Amygdala (tissue), 56 donors: ENCODE measurements at regions not wholly inside any gene's neighbourhood (a gene's known extent, or its start where the extent isn't known, plus 50 kb on each side); places are given as distances from the start of the nearest gene placed in this dataset.
"Not testable (repeated sequence)": the region's sequence is repeated elsewhere in the genome, so short reads cannot be mapped to it uniquely, and the experiment has no call there.

Experiments used
- DNase-seq, 56 donors: peaks; one replicate each; lab custom pipeline; 2025; lab: John Stamatoyannopoulos, UW

- DNase-seq = no peak
These were observed 126.9 kb upstream of the SLC7A14 start for GRCh38 chr3:170712798-170713197.

DNA sequence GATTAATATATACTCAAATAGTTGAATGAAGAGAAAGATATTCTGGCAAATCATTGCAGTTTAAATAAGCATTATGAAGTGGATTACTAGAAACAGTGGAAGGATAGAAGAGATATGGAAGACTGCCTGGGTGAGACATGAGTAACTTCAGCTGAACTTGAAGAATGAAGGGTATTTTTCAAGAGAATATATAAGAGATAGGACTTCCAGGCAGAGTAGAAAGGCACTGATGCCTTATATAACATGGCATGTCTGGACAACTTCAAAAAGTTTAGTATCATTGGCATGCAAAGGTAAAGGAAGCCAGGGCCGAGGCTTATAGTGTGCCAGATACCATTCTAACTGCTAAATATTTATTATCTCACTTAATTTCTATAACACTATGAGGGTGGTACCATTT, 126.5 kb upstream of the SLC7A14 start:
- DNase-seq = no peak

DNA sequence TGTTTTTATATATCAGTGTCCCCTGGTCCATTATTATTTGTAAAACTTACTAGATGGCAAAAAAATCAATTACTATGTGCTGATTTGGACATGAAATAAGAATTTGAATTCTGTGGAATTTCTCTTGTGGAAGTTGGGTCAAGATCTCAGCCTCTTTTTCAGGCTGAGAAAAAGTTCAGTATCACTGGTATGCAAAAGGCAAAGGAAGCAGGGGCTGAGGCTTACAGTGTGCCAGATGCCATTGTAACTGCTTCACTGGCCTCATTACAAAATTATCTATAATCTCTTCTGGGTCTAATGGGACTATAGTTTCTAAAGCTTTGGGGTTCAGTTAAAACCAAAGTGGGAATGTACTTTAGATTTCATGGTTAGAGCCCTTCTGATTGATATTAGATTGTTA, 125.9 kb upstream of the SLC7A14 start:
- DNase-seq = no peak

- DNase-seq = no peak
These were observed 123.2 kb upstream of the SLC7A14 start for GRCh38 chr3:170709046-170709445.

DNA sequence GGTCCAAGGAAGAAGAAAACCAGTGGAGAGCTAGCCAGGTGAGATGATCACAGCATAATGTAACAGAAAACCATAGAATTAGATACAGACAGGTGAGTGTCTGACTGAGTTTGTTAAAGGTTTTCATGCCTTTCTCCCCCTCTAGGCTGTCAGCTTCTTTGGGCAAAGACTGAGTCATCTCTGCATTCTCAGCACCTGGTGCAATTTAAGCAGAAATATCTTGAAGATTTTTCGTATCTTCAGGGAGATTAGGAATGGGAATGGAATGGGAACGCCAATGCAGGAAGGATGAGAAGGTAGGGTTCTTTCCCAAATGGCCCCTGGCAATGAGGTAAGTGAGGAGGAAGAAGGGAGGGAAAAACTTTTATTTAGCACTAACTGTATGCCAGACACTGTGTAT, 122.0 kb upstream of the SLC7A14 start:
- no peak for DNase-seq

- no peak for DNase-seq
These were observed 119.3 kb upstream of the SLC7A14 start for GRCh38 chr3:170705131-170705530.

- no peak for DNase-seq
These were observed 117.3 kb upstream of the SLC7A14 start for GRCh38 chr3:170703121-170703588.

DNA sequence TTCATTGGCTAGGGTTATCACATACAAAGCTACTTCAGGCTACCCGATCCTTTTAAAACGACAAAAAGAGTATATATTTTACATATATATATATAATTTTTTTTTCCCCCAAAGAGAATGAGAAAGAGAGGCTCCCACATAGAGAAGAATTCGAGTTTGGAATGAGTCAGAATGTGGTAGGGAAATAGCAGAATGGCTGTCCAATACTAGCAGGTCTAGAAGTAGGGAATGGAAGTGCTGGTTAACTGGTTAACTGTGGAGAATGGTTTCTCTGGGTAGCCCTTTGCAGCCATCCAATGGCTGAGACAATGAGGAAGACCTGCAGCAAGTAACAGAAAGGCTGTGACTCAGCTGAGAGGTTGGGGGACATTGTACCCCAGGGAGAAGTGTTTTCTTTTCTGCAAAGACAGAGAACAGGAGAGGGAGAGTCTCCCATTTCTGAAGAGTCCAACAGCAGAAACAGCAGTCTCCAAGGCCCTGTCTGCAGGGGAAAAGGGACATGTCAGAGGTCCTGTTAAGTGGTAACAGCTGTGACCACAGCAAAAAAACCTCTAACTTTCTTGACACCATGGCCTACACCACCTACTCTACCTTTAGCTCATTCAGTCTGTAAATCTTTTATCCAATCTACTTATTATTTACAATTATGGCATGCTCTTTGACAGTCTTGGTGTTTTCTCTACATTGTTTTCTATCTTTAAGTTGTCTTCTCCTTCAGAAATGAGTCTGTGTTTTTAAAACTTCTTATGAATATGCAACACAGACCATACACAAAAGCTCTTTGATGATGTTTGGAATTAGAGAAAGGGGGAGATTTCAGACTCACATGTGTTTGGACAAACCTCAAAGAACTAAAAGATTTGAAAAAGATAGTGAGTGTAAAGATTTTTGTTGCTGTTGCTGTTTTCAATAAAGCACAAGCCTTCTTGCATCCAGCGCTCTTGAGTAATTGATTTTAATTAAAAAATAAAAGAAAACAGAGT, 116.1 kb upstream of the SLC7A14 start:
- no peak for DNase-seq

- DNase-seq = no peak
These were observed 114.2 kb upstream of the SLC7A14 start for GRCh38 chr3:170700054-170700404.

- DNase-seq = no peak
These were observed 113.5 kb upstream of the SLC7A14 start for GRCh38 chr3:170699158-170700053.

- DNase-seq = no peak
These were observed 112.0 kb upstream of the SLC7A14 start for GRCh38 chr3:170697908-170698307.

DNA sequence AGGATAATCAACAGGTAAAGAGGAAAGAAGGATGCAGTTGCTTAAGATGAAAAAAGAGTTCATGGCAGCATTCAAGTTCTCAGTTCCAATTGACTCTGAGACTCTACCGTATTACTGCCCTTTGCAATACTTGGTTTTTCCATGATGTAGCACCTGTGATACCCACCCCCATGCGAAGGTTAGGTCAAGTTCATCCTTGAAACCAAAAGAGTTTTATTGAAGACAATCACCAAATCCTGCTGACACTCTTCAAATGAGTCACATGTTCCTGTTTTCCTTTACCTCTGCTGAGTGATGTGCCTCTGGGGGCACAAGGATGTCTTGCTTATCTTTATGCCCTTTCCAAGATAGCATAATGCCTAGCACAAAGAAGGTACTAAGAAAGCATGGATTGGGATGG, 111.3 kb upstream of the SLC7A14 start:
- no peak for DNase-seq

DNA sequence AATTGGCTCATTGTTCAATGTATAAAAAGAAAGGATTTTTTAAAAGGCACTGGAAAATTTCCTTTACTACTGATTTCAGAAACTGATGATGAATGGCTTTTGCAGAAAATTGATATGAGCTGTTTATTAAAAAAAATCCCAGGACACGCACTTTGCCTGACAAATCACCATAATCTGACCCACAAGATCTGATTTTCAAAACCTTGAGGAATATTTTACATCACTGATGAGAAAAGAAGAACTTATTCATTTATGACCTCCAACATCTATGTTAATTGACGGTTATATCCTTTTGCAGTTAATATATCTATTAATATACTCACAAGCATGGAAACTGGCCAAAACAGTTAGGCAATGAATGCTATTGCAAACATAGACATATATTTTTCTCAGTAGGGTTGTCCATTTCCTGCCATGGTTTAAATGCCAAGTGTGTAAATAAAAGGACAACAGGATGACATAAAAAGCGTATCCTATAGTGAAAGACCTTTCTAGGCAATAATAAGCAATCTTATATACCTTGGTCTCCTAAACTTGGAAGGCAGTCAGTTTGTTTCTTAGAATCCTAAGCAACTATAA, 109.7 kb upstream of the SLC7A14 start:
- DNase-seq = no peak

DNA sequence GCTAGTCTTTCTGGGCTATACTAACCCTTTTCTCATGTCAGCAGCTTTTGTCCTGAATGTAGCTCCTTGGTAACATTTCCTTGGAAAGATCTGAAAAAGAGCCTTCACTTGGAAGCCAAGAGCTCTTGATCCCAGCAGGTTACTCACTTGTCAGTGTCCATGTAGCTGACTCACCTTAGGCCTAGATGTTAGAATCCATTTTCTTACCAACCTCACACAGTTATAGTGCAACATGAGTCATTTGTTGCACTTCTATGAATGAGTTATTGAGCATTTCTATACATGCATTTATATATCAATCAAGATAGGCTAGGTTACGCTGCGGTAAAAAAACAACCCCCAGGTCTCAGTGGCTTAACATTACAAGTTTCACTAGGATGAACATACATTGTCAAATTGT, 106.8 kb upstream of the SLC7A14 start:
- DNase-seq = no peak

- no peak for DNase-seq
These were observed 104.7 kb upstream of the SLC7A14 start for GRCh38 chr3:170690661-170690981.

GRCh38 chr3:170689893-170690660, 104.2 kb upstream of the SLC7A14 start:
- DNase-seq = peak in 48 of 56 donors; percentile 1 to 83 (median 36)

DNA sequence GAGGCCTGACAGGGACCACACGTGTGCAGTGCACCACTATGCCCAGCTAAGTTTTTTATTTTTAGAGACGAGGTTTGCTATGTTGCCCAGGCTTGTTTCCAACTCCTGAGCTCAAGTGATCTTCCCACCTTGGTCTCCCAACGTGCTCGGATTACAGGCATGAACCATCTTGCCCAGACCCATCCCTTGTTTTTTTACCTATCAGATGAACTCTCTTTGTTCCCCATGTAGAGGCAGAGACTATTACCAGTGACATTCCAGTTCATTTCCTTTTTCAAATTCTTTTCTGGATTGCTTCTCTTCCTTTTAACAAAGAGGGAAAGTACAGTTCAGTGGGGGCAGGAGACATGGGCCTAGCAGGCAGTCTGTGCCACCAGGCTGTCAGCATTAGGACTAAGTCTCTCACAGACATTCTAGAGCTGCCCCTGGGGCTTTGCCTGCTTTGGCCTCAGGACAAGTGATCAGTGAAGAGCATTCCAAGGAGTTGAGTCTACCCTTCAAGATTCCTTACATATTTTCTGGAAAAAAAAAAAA, 103.5 kb upstream of the SLC7A14 start:
- no peak for DNase-seq

DNA sequence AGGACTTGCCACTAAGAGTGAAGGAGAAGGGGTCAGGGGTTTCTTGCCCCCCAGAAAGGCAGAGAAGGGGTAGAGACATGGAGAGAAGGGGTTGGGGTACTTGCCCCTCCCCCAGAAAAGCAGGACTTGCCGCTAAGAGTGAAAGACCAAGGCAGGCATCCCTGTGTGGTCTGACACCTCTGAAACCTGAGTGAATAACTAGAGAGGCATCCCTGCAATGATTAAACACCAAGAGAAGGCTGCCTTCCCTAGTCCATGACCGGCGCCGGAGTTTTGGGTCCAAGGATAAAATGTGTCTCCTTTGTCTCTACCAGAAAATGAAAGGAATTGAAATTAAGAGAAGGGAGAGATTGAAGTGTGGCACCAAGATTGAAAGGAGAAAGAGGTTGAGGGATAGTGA, 102.3 kb upstream of the SLC7A14 start:
- DNase-seq = not testable (repeated sequence)

GRCh38 chr3:170680593-170680992, 94.7 kb upstream of the SLC7A14 start:
- DNase-seq = no peak

GRCh38 chr3:170679190-170679589, 93.3 kb upstream of the SLC7A14 start:
- DNase-seq = no peak
